ENCODE measurements at regions not wholly inside any gene's neighbourhood (a gene's known extent, or its start where the extent isn't known, plus 50 kb on each side); places are given as distances from the start of the nearest gene placed in this dataset.
"Not testable (repeated sequence)": the region's sequence is repeated elsewhere in the genome, so short reads cannot be mapped to it uniquely, and the experiment has no call there.

- no peak overlapping the region for H3K27ac ChIP-seq
- H3K9me3 ChIP-seq, result no peaks in the 10 kb centered on the region
- H3K4me3 ChIP-seq, result no peak overlapping the region
- TF ChIP-seq, protein P1, sequence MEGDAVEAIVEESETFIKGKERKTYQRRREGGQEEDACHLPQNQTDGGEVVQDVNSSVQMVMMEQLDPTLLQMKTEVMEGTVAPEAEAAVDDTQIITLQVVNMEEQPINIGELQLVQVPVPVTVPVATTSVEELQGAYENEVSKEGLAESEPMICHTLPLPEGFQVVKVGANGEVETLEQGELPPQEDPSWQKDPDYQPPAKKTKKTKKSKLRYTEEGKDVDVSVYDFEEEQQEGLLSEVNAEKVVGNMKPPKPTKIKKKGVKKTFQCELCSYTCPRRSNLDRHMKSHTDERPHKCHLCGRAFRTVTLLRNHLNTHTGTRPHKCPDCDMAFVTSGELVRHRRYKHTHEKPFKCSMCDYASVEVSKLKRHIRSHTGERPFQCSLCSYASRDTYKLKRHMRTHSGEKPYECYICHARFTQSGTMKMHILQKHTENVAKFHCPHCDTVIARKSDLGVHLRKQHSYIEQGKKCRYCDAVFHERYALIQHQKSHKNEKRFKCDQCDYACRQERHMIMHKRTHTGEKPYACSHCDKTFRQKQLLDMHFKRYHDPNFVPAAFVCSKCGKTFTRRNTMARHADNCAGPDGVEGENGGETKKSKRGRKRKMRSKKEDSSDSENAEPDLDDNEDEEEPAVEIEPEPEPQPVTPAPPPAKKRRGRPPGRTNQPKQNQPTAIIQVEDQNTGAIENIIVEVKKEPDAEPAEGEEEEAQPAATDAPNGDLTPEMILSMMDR (IDR thresholded peaks at IDR 0.05), result no peak
- H3K27me3 ChIP-seq, result no peaks in the 10 kb centered on the region
- no peak for DNase-seq (ENCODE audit: low spot score)
- no peaks in the 10 kb centered on the region for H3K36me3 ChIP-seq
- no peaks in the 10 kb centered on the region for H3K4me1 ChIP-seq
Measured at GRCh38 chr11:92457250-92457649, 232.6 kb downstream of the FAT3 start.

GRCh38 chr11:92458486-92458885, 233.9 kb downstream of the FAT3 start:
- H3K4me1 ChIP-seq, result no peaks in the 10 kb centered on the region
- DNase-seq (ENCODE audit: low spot score), result no peak

GRCh38 chr11:92460213-92460612, 235.6 kb downstream of the FAT3 start:
- Histone ChIP-seq H3K9me3 (no peaks in the 10 kb centered on the region), H3K36me3 (no peaks in the 10 kb centered on the region), H3K27ac (no peak overlapping the region), H3K4me1 (no peaks in the 10 kb centered on the region), H3K4me3 (no peak overlapping the region), H3K27me3 (no peaks in the 10 kb centered on the region)
- no peak for DNase-seq (ENCODE audit: low spot score)
- TF ChIP-seq, protein P1 (IDR thresholded peaks at IDR 0.05), result no peak

More at GRCh38 chr11:92458486-92458885, 233.9 kb downstream of the FAT3 start:
- Histone ChIP-seq H3K36me3 (no peaks in the 10 kb centered on the region), H3K27me3 (no peaks in the 10 kb centered on the region), H3K27ac (no peak overlapping the region), H3K4me3 (no peak overlapping the region), H3K9me3 (no peaks in the 10 kb centered on the region)
- TF ChIP-seq, protein P1 (IDR thresholded peaks at IDR 0.05), result no peak

DNA sequence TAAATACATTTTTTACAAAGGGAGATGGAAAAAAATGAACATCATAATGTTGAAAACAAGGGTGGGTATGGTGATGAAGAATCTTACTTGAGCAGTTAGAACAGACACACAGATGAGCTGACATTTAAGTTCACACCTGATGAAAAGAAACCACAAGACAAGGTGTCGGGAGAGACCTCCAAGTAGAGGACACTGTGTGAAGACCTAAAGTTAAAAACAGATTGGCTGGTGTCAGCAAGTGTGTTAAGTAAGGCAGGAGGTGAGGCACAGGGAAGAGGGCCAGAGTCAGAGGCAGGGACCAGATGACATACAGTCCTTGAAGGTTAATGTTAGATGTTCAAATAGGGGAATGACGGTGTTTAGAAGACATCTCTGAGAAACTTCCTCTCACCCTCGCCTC, 236.8 kb downstream of the FAT3 start:
- Histone ChIP-seq H3K27me3 (no peaks in the 10 kb centered on the region), H3K36me3 (no peaks in the 10 kb centered on the region), H3K4me3 (no peak overlapping the region), H3K9me3 (no peaks in the 10 kb centered on the region), H3K4me1 (no peaks in the 10 kb centered on the region), H3K27ac (no peak overlapping the region)
- DNase-seq (ENCODE audit: low spot score), result no peak
- TF ChIP-seq, protein P1 (IDR thresholded peaks at IDR 0.05), result no peak

- no peaks in the 10 kb centered on the region for H3K4me1 ChIP-seq
- no peaks in the 10 kb centered on the region for H3K27me3 ChIP-seq
- TF ChIP-seq, protein P1 (IDR thresholded peaks at IDR 0.05), result no peak
- no peaks in the 10 kb centered on the region for H3K36me3 ChIP-seq
- no peak overlapping the region for H3K27ac ChIP-seq
- no peaks in the 10 kb centered on the region for H3K9me3 ChIP-seq
- DNase-seq (ENCODE audit: low spot score), result no peak
- H3K4me3 ChIP-seq, result no peak overlapping the region
Measured at GRCh38 chr11:92462821-92463220, 238.2 kb downstream of the FAT3 start.

DNA sequence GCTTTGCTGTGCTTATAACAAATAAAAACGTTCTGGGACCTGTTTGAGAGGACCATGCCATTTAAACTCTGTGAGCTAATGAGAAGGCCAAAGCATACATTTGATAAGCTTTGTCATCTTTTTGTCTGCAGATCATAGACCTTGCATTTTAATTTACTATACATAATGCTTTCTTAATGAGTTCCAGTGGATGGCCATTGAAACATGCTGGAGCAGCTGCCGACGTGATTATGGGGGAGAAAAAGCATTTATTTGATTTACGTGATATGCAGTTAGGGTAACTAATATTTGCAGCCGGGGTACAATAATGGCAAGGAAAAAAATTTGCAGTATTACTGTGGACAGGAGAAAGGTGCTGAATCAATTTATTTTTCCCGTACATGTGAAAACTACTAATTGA, 240.2 kb downstream of the FAT3 start:
- Histone ChIP-seq H3K27me3 (no peaks in the 10 kb centered on the region), H3K27ac (no peak overlapping the region), H3K4me3 (no peak overlapping the region), H3K9me3 (no peaks in the 10 kb centered on the region), H3K36me3 (no peaks in the 10 kb centered on the region), H3K4me1 (no peaks in the 10 kb centered on the region)
- TF ChIP-seq, protein P1 (IDR thresholded peaks at IDR 0.05), result no peak
- DNase-seq (ENCODE audit: low spot score), result no peak

GRCh38 chr11:92465410-92465809, 240.8 kb downstream of the FAT3 start:
- H3K4me3 ChIP-seq; H3K27me3 ChIP-seq; H3K4me1 ChIP-seq; H3K36me3 ChIP-seq; DNase-seq (ENCODE audit: low spot score); H3K27ac ChIP-seq; H3K9me3 ChIP-seq: not testable (repeated sequence)

Measured in right atrium auricular region (tissue), 2 donors.